HG03575 (cell line): ENCODE measurements at regions not wholly inside any gene's neighbourhood (a gene's known extent, or its start where the extent isn't known, plus 50 kb on each side); places are given as distances from the start of the nearest gene placed in this dataset.

Experiments
- ATAC-seq: cut with Tn5 transposase; IDR thresholded peaks from one replicate; pipeline ENCODE4 v1.9.1; 2021; ENCODE audit not compliant: unreplicated experiment, insufficient number of reproducible peaks, low FRiP score; ENCODE audit errors: extremely low read depth

GRCh38 chr12:3991798-3992580, 118.8 kb upstream of the PARP11 start:
- no peak for ATAC-seq

GRCh38 chr12:3990501-3991280, 117.5 kb upstream of the PARP11 start:
- ATAC-seq = no peak

- ATAC-seq = no peak
These were observed 116.0 kb upstream of the PARP11 start for GRCh38 chr12:3989218-3989550.

GRCh38 chr12:3988519-3989217, 115.5 kb upstream of the PARP11 start:
- no peak for ATAC-seq

- ATAC-seq = no peak
These were observed 114.4 kb upstream of the PARP11 start for GRCh38 chr12:3987571-3987970.

GRCh38 chr12:3980504-3981272, 107.5 kb upstream of the PARP11 start:
- ATAC-seq = no peak

- ATAC-seq = no peak
These were observed 104.4 kb upstream of the PARP11 start for GRCh38 chr12:3977621-3978020.

- no peak for ATAC-seq
These were observed 103.2 kb upstream of the PARP11 start for GRCh38 chr12:3976351-3976938.

GRCh38 chr12:3975652-3976051, 102.5 kb upstream of the PARP11 start:
- no peak for ATAC-seq

- no peak for ATAC-seq
These were observed 101.7 kb upstream of the PARP11 start for GRCh38 chr12:3974883-3975282.

- ATAC-seq = no peak
These were observed 100.9 kb upstream of the PARP11 start for GRCh38 chr12:3973973-3974644.

- ATAC-seq = no peak
These were observed 100.2 kb upstream of the PARP11 start for GRCh38 chr12:3973269-3973884.

GRCh38 chr12:3972576-3972975, 99.4 kb upstream of the PARP11 start:
- ATAC-seq = no peak

GRCh38 chr12:3968523-3968922, 95.3 kb upstream of the PARP11 start:
- no peak for ATAC-seq

- ATAC-seq = no peak
These were observed 94.5 kb upstream of the PARP11 start for GRCh38 chr12:3967556-3968160.

GRCh38 chr12:3966376-3966775, 93.2 kb upstream of the PARP11 start:
- no peak for ATAC-seq

GRCh38 chr12:3965046-3965445, 91.8 kb upstream of the PARP11 start:
- no peak for ATAC-seq

GRCh38 chr12:3964439-3964838, 91.2 kb upstream of the PARP11 start:
- ATAC-seq = no peak
